Spleen (tissue), 11 donors: ENCODE measurements at regions not wholly inside any gene's neighbourhood (a gene's known extent, or its start where the extent isn't known, plus 50 kb on each side); places are given as distances from the start of the nearest gene placed in this dataset.
A peak's percentile ranks its signal among the peaks of the same experiment; 100 is the strongest.

Source experiments
- DNase-seq: peaks from one replicate; pipeline ENCODE4 v3.0.0-alpha.2; 2020
- H3K27ac ChIP-seq, 8 donors: fragments of 200-600 bp; sonication (generic) in 7 of 8; 1 replicate in 4 of 8; 2 replicates in 4 of 8; pipeline versions ENCODE4 v1.5.0 to v1.8.0; 2016 to 2021; ENCODE audit warnings: inconsistent platforms in 4 of 8, mild to moderate bottlenecking in 4 of 8, moderate library complexity in 1 of 8
- H3K27me3 ChIP-seq, 7 donors: fragments of 200-600 bp; sonication (generic) in 6 of 7; replicated peaks in 1 of 7; 1 replicate in 4 of 7; 2 replicates in 3 of 7; pipeline versions ENCODE4 v1.5.0 to v1.8.0; 2016 to 2021; ENCODE audit warnings: inconsistent platforms in 3 of 7, mild to moderate bottlenecking in 1 of 7
- H3K36me3 ChIP-seq, 6 donors: fragments of 200-600 bp; sonication (generic) in 5 of 6; 1 replicate in 4 of 6; 2 replicates in 2 of 6; pipeline versions ENCODE4 v1.5.0 to v1.8.0; 2016 to 2021; ENCODE audit warnings: inconsistent platforms in 2 of 6
- H3K4me1 ChIP-seq, 6 donors: fragments of 200-600 bp; sonication (generic) in 5 of 6; 1 replicate in 3 of 6; 2 replicates in 3 of 6; pipeline versions ENCODE4 v1.5.0 to v1.8.0; 2016 to 2021; ENCODE audit warnings: inconsistent platforms in 3 of 6
- H3K4me3 ChIP-seq, 8 donors: fragments of 200-600 bp; sonication (generic) in 7 of 8; 1 replicate in 4 of 8; 2 replicates in 4 of 8; pipeline versions ENCODE4 v1.5.0 to v1.8.0; 2016 to 2021; ENCODE audit warnings: inconsistent platforms in 4 of 8, mild to moderate bottlenecking in 4 of 8, moderate library complexity in 2 of 8
- H3K9me3 ChIP-seq, 8 donors: fragments of 200-600 bp; sonication (generic) in 7 of 8; 1 replicate in 4 of 8; 2 replicates in 4 of 8; pipeline versions ENCODE4 v1.5.0 to v1.8.0; 2016 to 2021; ENCODE audit warnings: inconsistent platforms in 4 of 8
- POLR2A ChIP-seq, 3 donors: fragments of 450-650 bp; IDR thresholded peaks; one replicate each; pipeline ENCODE4 v1.5.1; 2017; ENCODE audit warnings: antibody characterized with exemption in 3 of 3, mild to moderate bottlenecking in 1 of 3
- POLR2AphosphoS5 ChIP-seq, 3 donors: sonication (generic); formaldehyde crosslinking; IDR thresholded peaks; one replicate each; pipeline ENCODE4 v1.5.1; 2017; ENCODE audit warnings: antibody characterized with exemption in 3 of 3
- WGBS, 5 donors: extraction: QIAGEN DNeasy Blood & Tissue Kit in 3 of 5; methylation state at CpG; one replicate each; pipeline versions ENCODE4 v1.1.5 to v1.1.7; 2013 to 2018; 5-methylcytosine and 5-hydroxymethylcytosine counted together
- intact Hi-C: fragments of 100-400 bp; cut with DNase I; formaldehyde crosslinking; loops from one replicate; pipeline ENCODE4 v1.15.0; 2023; ENCODE audit warnings: low total_unique reads
- TF ChIP-seq, protein P1 (sequence below), 11 experiments: fragments of 200-600 bp in 7 of 11; fragments of 450-650 bp in 4 of 11; sonication (generic) in 4 of 11; IDR thresholded peaks in 8 of 11; conservative IDR thresholded peaks in 3 of 11; 1 replicate in 7 of 11; 2 replicates in 4 of 11; pipeline versions ENCODE4 v1.4.0 to v1.8.0; 2016 to 2021; ENCODE audit warnings: antibody characterized with exemption in 11 of 11, inconsistent platforms in 4 of 11, mild to moderate bottlenecking in 1 of 11
- donor health status: healthy with polysubstance abuse.
- donor health status: DM: no; HTN: no; CAD: no; lungs with moderate emphysema.
- donor health status: DM: no; HTN: no; CAD: no.
- donor health status: Bipolar disorder and iron deficiency.
- donor health status: healthy.
- donor health status: DM: no; HTN: no; CAD: no.
- donor health status: DM: yes; HTN: yes; CAD: no.

DNA sequence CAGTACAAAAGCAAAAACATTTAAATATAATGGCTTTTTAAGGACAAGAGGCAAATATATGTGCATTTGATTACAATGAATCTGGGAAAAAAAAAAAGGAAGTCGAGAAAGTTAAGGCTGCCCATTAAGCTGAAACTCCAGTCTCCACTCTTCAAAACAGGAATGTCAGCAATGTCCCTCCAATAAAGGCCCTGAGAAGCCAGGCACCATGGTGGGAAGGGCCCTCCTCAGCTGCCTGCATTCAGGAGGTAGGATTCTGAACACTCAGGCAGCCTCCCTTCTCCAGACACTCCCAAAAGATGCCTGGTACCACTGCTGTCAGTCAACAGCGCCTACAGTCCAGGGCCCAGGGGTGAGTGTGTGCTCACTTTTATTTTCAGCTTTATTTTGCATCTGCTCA, 121.3 kb upstream of the MGMT start:
- 80 to 85% (median 84%) methylated on average over 2 of the region's 2 CpGs for WGBS, 5 donors
- H3K4me1 ChIP-seq, result no peaks in the 10 kb centered on the region
- H3K27ac ChIP-seq, result no peak overlapping the region
- DNase-seq, result no peak
- peaks cover 0 to 16% (median 0%) of the 10 kb centered on the region in 7 donors for H3K27me3 ChIP-seq
- no peaks in the 10 kb centered on the region for H3K36me3 ChIP-seq
- no peak overlapping the region for H3K4me3 ChIP-seq
- no peaks in the 10 kb centered on the region for H3K9me3 ChIP-seq
- intact Hi-C loops, result no loop called here
- TF ChIP-seq POLR2AphosphoS5 (IDR thresholded peaks at IDR 0.05) (no peak), POLR2A (IDR thresholded peaks at IDR 0.05) (no peak)
- TF ChIP-seq, protein P1, sequence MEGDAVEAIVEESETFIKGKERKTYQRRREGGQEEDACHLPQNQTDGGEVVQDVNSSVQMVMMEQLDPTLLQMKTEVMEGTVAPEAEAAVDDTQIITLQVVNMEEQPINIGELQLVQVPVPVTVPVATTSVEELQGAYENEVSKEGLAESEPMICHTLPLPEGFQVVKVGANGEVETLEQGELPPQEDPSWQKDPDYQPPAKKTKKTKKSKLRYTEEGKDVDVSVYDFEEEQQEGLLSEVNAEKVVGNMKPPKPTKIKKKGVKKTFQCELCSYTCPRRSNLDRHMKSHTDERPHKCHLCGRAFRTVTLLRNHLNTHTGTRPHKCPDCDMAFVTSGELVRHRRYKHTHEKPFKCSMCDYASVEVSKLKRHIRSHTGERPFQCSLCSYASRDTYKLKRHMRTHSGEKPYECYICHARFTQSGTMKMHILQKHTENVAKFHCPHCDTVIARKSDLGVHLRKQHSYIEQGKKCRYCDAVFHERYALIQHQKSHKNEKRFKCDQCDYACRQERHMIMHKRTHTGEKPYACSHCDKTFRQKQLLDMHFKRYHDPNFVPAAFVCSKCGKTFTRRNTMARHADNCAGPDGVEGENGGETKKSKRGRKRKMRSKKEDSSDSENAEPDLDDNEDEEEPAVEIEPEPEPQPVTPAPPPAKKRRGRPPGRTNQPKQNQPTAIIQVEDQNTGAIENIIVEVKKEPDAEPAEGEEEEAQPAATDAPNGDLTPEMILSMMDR (IDR thresholded peaks at IDR 0.05 in 8 of 11, conservative IDR thresholded peaks at IDR 0.05 in 3 of 11), result no peak

DNA sequence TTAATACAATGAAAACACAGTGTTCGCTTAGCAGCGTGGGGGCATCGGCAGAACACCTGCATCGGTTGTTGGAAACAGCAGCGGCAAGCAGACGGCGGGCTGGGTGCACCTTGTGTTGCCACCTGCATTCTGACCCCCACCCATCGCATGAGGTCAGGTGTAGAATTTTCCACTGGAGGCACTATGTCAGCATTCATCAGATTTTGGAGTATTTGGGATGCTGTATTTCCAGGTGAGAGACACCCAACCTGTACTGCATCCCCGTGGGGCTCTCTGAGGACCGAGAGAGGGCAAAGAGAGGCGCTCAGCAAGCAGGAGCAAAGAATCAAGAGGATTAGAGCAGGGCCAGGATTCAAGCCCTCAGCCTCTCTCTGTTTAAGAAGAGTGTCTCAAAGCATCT, 116.4 kb upstream of the MGMT start:
- no peaks in the 10 kb centered on the region for H3K4me1 ChIP-seq
- H3K36me3 ChIP-seq, result no peaks in the 10 kb centered on the region
- no peak for DNase-seq
- H3K4me3 ChIP-seq, result no peak overlapping the region
- 84 to 87% (median 85%) methylated on average over 11 of the region's 11 CpGs for WGBS, 5 donors
- H3K27me3 ChIP-seq, result peaks cover 0 to 16% (median 0%) of the 10 kb centered on the region in 7 donors
- no peak overlapping the region for H3K27ac ChIP-seq
- TF ChIP-seq POLR2A (IDR thresholded peaks at IDR 0.05) (no peak), POLR2AphosphoS5 (IDR thresholded peaks at IDR 0.05) (no peak)
- TF ChIP-seq, protein P1 (IDR thresholded peaks at IDR 0.05 in 8 of 11, conservative IDR thresholded peaks at IDR 0.05 in 3 of 11), result no peak
- peaks cover 0 to 11% (median 5%) of the 10 kb centered on the region in 8 donors for H3K9me3 ChIP-seq
- intact Hi-C loops, result no loop called here

DNA sequence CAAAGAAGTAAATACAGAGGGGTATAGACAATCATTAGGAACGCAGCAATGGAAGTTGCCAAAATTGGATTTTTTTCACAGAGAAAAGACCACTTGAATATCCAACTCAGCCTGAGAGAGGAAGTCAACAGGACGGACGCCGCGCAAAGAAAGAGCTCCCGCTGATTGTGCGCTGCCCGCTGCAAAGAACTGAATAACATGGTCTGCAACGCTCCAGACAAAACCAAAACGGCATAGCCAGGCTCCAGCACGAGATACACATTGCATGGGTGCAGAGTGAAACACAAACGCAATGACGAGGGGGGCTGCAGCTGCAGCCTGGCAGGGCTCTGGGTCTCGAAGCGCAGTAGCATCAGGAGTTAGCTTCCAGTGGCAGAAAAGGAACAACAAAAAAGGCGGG, 113.9 kb upstream of the MGMT start:
- no peaks in the 10 kb centered on the region for H3K4me1 ChIP-seq
- no peak for DNase-seq
- WGBS, 5 donors, result 91 to 94% (median 93%) methylated on average over 16 of the region's 16 CpGs
- intact Hi-C loops, result no loop called here
- H3K27ac ChIP-seq, result no peak overlapping the region
- H3K9me3 ChIP-seq, result peaks cover 4 to 30% (median 22%) of the 10 kb centered on the region in 8 donors
- H3K36me3 ChIP-seq, result no peaks in the 10 kb centered on the region
- no peak overlapping the region for H3K4me3 ChIP-seq
- TF ChIP-seq, protein P1 (IDR thresholded peaks at IDR 0.05 in 8 of 11, conservative IDR thresholded peaks at IDR 0.05 in 3 of 11), result no peak
- TF ChIP-seq POLR2AphosphoS5 (IDR thresholded peaks at IDR 0.05) (no peak), POLR2A (IDR thresholded peaks at IDR 0.05) (no peak)
- H3K27me3 ChIP-seq, result peaks cover 0 to 15% (median 0%) of the 10 kb centered on the region in 7 donors

DNA sequence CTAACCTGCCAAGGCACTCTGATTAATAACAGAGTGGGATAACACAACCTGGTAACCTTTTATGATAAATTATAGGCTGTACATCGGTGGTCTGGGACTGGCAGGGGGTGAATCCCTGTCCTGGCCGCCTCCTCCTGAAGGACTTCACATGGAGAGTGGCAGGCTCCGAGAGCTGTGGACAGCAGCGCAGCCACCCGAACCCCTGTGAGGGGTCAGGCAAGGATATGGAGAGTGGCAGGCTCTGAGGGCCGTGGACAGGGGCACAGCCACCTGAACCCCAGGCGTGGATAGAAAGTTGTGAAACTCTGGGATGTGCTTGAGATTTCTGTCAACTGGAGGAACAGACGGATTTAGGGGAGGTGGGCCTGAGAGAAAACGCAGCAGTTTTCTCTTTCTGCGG, 107.0 kb upstream of the MGMT start:
- WGBS, 5 donors, result 86 to 94% (median 89%) methylated on average over 8 to 10 of the region's 10 CpGs
- Histone ChIP-seq H3K4me3 (no peak overlapping the region), H3K36me3 (no peaks in the 10 kb centered on the region), H3K9me3 (peaks cover 4 to 26% (median 20%) of the 10 kb centered on the region in 8 donors), H3K27ac (no peak overlapping the region), H3K27me3 (peaks cover 0 to 15% (median 0%) of the 10 kb centered on the region in 7 donors), H3K4me1 (no peaks in the 10 kb centered on the region)
- no peak for TF ChIP-seq POLR2AphosphoS5 (IDR thresholded peaks at IDR 0.05)
- TF ChIP-seq POLR2A (IDR thresholded peaks at IDR 0.05), result no peak
- TF ChIP-seq, protein P1 (IDR thresholded peaks at IDR 0.05 in 8 of 11, conservative IDR thresholded peaks at IDR 0.05 in 3 of 11), result no peak
- DNase-seq, result peak; percentile 42
- intact Hi-C loops, result no loop called here
